ENCODE measurements at regions not wholly inside any gene's neighbourhood (a gene's known extent, or its start where the extent isn't known, plus 50 kb on each side); places are given as distances from the start of the nearest gene placed in this dataset.

- TF ChIP-seq POLR2A (IDR thresholded peaks at IDR 0.05; ENCODE audit: low read length) (no peak), GATA1 (IDR thresholded peaks at IDR 0.05; ENCODE audit: low read depth, low read length) (no peak)
Observed at GRCh38 chr5:166909926-166910325, 1381.5 kb upstream of the WWC1 start.
